IPS DF 6.9 (cell line): ENCODE measurements at regions not wholly inside any gene's neighbourhood (a gene's known extent, or its start where the extent isn't known, plus 50 kb on each side); places are given as distances from the start of the nearest gene placed in this dataset.

ENCODE experiments used
- DNase-seq: peaks from one replicate; pipeline ENCODE4 v3.0.0-alpha.2; 2013; ENCODE audit warnings: low read depth, low spot score
- H3K27ac ChIP-seq: one replicate; pipeline ENCODE4 v1.5.1; 2013; ENCODE audit warnings: low read length, control low read depth
- H3K27me3 ChIP-seq: 2 replicates; pipeline ENCODE4 v1.6.1; 2013; ENCODE audit warnings: mild to moderate bottlenecking, low read length; ENCODE audit not compliant: control insufficient read depth, insufficient read depth
- H3K36me3 ChIP-seq: 2 replicates; pipeline ENCODE4 v1.6.1; 2013; ENCODE audit warnings: low read length; ENCODE audit not compliant: control insufficient read depth, insufficient read depth
- H3K4me1 ChIP-seq: 2 replicates; pipeline ENCODE4 v1.6.1; 2013; ENCODE audit warnings: low read length; ENCODE audit not compliant: control insufficient read depth, insufficient read depth
- H3K4me3 ChIP-seq: 2 replicates; pipeline ENCODE4 v1.5.1; 2013; ENCODE audit warnings: mild to moderate bottlenecking, low read length
- H3K9me3 ChIP-seq: 2 replicates; pipeline ENCODE4 v1.6.1; 2013; ENCODE audit warnings: low read length, inconsistent platforms; ENCODE audit not compliant: control insufficient read depth, insufficient read depth
- WGBS: extraction: QIAGEN DNeasy Blood & Tissue Kit; methylation state at CpG from one replicate; pipeline ENCODE4 v1.1.7; 2013; ENCODE audit warnings: mixed read lengths, missing lambda C conversion rate; ENCODE audit not compliant: insufficient read length, insufficient coverage; 5-methylcytosine and 5-hydroxymethylcytosine counted together

GRCh38 chr2:147520817-147521216, 324.0 kb upstream of the ACVR2A start:
- Histone ChIP-seq H3K27ac (no peak overlapping the region), H3K27me3 (no peaks in the 10 kb centered on the region), H3K4me1 (no peaks in the 10 kb centered on the region), H3K4me3 (no peak overlapping the region), H3K9me3 (no peaks in the 10 kb centered on the region), H3K36me3 (no peaks in the 10 kb centered on the region)
- DNase-seq = no peak
- no CpG with 5 or more reads among the region's 3 CpGs for WGBS

- Histone ChIP-seq H3K4me1 (no peaks in the 10 kb centered on the region), H3K27ac (no peak overlapping the region), H3K27me3 (no peaks in the 10 kb centered on the region), H3K9me3 (no peaks in the 10 kb centered on the region), H3K4me3 (no peak overlapping the region), H3K36me3 (no peaks in the 10 kb centered on the region)
- DNase-seq = no peak
- WGBS = no CpG with 5 or more reads among the region's 2 CpGs
Observed at GRCh38 chr2:147519178-147519577, 325.7 kb upstream of the ACVR2A start.

- Histone ChIP-seq H3K4me3 (no peak overlapping the region), H3K9me3 (no peaks in the 10 kb centered on the region), H3K36me3 (no peaks in the 10 kb centered on the region), H3K27me3 (no peaks in the 10 kb centered on the region), H3K4me1 (no peaks in the 10 kb centered on the region; the same call in 1 of the 2 replicates), H3K27ac (no peak overlapping the region)
- WGBS = no CpG with 5 or more reads among the region's 1 CpG
- no peak for DNase-seq
Observed at GRCh38 chr2:147515213-147515612, 329.6 kb upstream of the ACVR2A start.

- H3K4me3 ChIP-seq = no peak overlapping the region
- no peak for DNase-seq
- no peak overlapping the region for H3K27ac ChIP-seq
- H3K36me3 ChIP-seq = no peaks in the 10 kb centered on the region
- WGBS = no CpG with 5 or more reads among the region's 5 CpGs
- no peaks in the 10 kb centered on the region; the same call in 1 of the 2 replicates for H3K4me1 ChIP-seq
- H3K9me3 ChIP-seq = no peaks in the 10 kb centered on the region
- H3K27me3 ChIP-seq = no peaks in the 10 kb centered on the region
Observed at GRCh38 chr2:147512206-147512605, 332.6 kb upstream of the ACVR2A start.

- no peaks in the 10 kb centered on the region for H3K9me3 ChIP-seq
- no peaks in the 10 kb centered on the region for H3K36me3 ChIP-seq
- H3K27ac ChIP-seq = no peak overlapping the region
- H3K4me3 ChIP-seq = no peak overlapping the region
- H3K27me3 ChIP-seq = no peaks in the 10 kb centered on the region
- no peak for DNase-seq
- WGBS = no CpG with 5 or more reads among the region's 6 CpGs
- H3K4me1 ChIP-seq = no peaks in the 10 kb centered on the region; the same call in 1 of the 2 replicates
Observed at GRCh38 chr2:147511491-147511948, 333.3 kb upstream of the ACVR2A start.

- Histone ChIP-seq H3K4me1 (no peaks in the 10 kb centered on the region; the same call in 1 of the 2 replicates), H3K27ac (no peak overlapping the region), H3K9me3 (no peaks in the 10 kb centered on the region), H3K36me3 (no peaks in the 10 kb centered on the region), H3K4me3 (no peak overlapping the region), H3K27me3 (no peaks in the 10 kb centered on the region)
- no peak for DNase-seq
Observed at GRCh38 chr2:147509821-147510220, 335.0 kb upstream of the ACVR2A start.

GRCh38 chr2:147506889-147507288, 337.9 kb upstream of the ACVR2A start:
- Histone ChIP-seq H3K36me3 (no peaks in the 10 kb centered on the region), H3K4me1 (no peaks in the 10 kb centered on the region; the same call in 1 of the 2 replicates), H3K9me3 (no peaks in the 10 kb centered on the region), H3K27ac (no peak overlapping the region), H3K27me3 (no peaks in the 10 kb centered on the region), H3K4me3 (no peak overlapping the region)
- no CpG with 5 or more reads among the region's 27 CpGs for WGBS
- no peak for DNase-seq

GRCh38 chr2:147502711-147503290, 342.0 kb upstream of the ACVR2A start:
- Histone ChIP-seq H3K4me3 (no peak overlapping the region), H3K27me3 (no peaks in the 10 kb centered on the region), H3K36me3 (no peaks in the 10 kb centered on the region), H3K9me3 (no peaks in the 10 kb centered on the region), H3K4me1 (no peaks in the 10 kb centered on the region), H3K27ac (no peak overlapping the region)
- WGBS = no CpG with 5 or more reads among the region's 3 CpGs
- no peak for DNase-seq

- Histone ChIP-seq H3K27me3 (no peaks in the 10 kb centered on the region), H3K9me3 (no peaks in the 10 kb centered on the region), H3K4me3 (no peak overlapping the region), H3K27ac (no peak overlapping the region), H3K4me1 (no peaks in the 10 kb centered on the region), H3K36me3 (no peaks in the 10 kb centered on the region)
- WGBS = no CpG with 5 or more reads among the region's 4 CpGs
- no peak for DNase-seq
Observed at GRCh38 chr2:147501968-147502367, 342.9 kb upstream of the ACVR2A start.

- Histone ChIP-seq H3K4me3 (no peak overlapping the region), H3K27me3 (no peaks in the 10 kb centered on the region), H3K9me3 (no peaks in the 10 kb centered on the region), H3K27ac (no peak overlapping the region), H3K4me1 (no peaks in the 10 kb centered on the region), H3K36me3 (no peaks in the 10 kb centered on the region)
- 100% methylated on average over 1 of the region's 1 CpG for WGBS
- DNase-seq = no peak
Observed at GRCh38 chr2:147500819-147501395, 343.9 kb upstream of the ACVR2A start.

- Histone ChIP-seq H3K4me3 (no peak overlapping the region), H3K27me3 (no peaks in the 10 kb centered on the region), H3K36me3 (no peaks in the 10 kb centered on the region), H3K27ac (no peak overlapping the region), H3K9me3 (no peaks in the 10 kb centered on the region), H3K4me1 (no peaks in the 10 kb centered on the region)
- WGBS = no CpG with 5 or more reads among the region's 3 CpGs
- DNase-seq = no peak
Observed at GRCh38 chr2:147500229-147500628, 344.6 kb upstream of the ACVR2A start.
